Type B pancreatic cell (in vitro differentiated cells): ENCODE measurements at regions not wholly inside any gene's neighbourhood (a gene's known extent, or its start where the extent isn't known, plus 50 kb on each side); places are given as distances from the start of the nearest gene placed in this dataset.

Experiments used
- DNase-seq: peaks from one replicate; pipeline ENCODE4 v3.0.0; 2021; ENCODE audit warnings: mixed read lengths; ENCODE audit not compliant: unreplicated experiment; ENCODE audit errors: extremely low spot score
- H3K27ac Mint-ChIP-seq: 2 replicates; pipeline ENCODE4 v1.8.0; 2021; ENCODE audit warnings: mild to moderate bottlenecking, mixed read lengths
- H3K27me3 Mint-ChIP-seq: 2 replicates; pipeline ENCODE4 v1.8.0; 2021; ENCODE audit warnings: mixed read lengths
- H3K36me3 Mint-ChIP-seq: 2 replicates; pipeline ENCODE4 v1.8.0; 2021; ENCODE audit warnings: mixed read lengths
- H3K4me1 Mint-ChIP-seq: one replicate; pipeline ENCODE4 v1.8.0; 2021; ENCODE audit warnings: mixed read lengths; ENCODE audit not compliant: unreplicated experiment
- H3K4me3 Mint-ChIP-seq: 2 replicates; pipeline ENCODE4 v1.8.0; 2021; ENCODE audit warnings: mild to moderate bottlenecking, mixed read lengths
- H3K9me3 Mint-ChIP-seq: 2 replicates; pipeline ENCODE4 v1.8.0; 2021; ENCODE audit warnings: mixed read lengths
- CTCF ChIP-seq: fragments of 200-600 bp; sonication (generic); conservative IDR thresholded peaks from 2 replicates; pipeline ENCODE4 v1.5.0; 2021; ENCODE audit warnings: antibody characterized with exemption, mild to moderate bottlenecking

- no peak for TF ChIP-seq CTCF
- Mint-ChIP-seq H3K27me3 (peaks cover 4% of the 10 kb centered on the region), H3K4me3 (no peak overlapping the region), H3K36me3 (peaks cover 14% of the 10 kb centered on the region), H3K4me1 (no peaks in the 10 kb centered on the region), H3K27ac (no peak overlapping the region), H3K9me3 (peaks cover 13% of the 10 kb centered on the region)
- no peak for DNase-seq
These were observed 172.4 kb upstream of the SOX5 start for GRCh38 chr12:24121911-24122310.

- Mint-ChIP-seq H3K9me3 (no peaks in the 10 kb centered on the region), H3K27ac (no peak overlapping the region)
These were observed 169.2 kb upstream of the SOX5 start for GRCh38 chr12:24118668-24119067.

GRCh38 chr12:24116548-24116947 lies 167.1 kb upstream of the SOX5 start:
- no peak for DNase-seq
- Mint-ChIP-seq H3K36me3 (peaks cover 5% of the 10 kb centered on the region), H3K27ac (no peak overlapping the region), H3K9me3 (no peaks in the 10 kb centered on the region), H3K27me3 (no peaks in the 10 kb centered on the region), H3K4me1 (no peaks in the 10 kb centered on the region), H3K4me3 (no peak overlapping the region)
- no peak for TF ChIP-seq CTCF

More at GRCh38 chr12:24118668-24119067, 169.2 kb upstream of the SOX5 start:
- Mint-ChIP-seq H3K36me3 (peaks cover 5% of the 10 kb centered on the region), H3K4me3 (no peak overlapping the region), H3K4me1 (no peaks in the 10 kb centered on the region), H3K27me3 (no peaks in the 10 kb centered on the region)
- no peak for DNase-seq
- TF ChIP-seq CTCF, result no peak

GRCh38 chr12:24113701-24114100 lies 164.2 kb upstream of the SOX5 start:
- Mint-ChIP-seq H3K27me3 (peaks cover 6% of the 10 kb centered on the region), H3K4me1 (no peaks in the 10 kb centered on the region), H3K4me3 (no peak overlapping the region), H3K9me3 (no peaks in the 10 kb centered on the region), H3K36me3 (no peaks in the 10 kb centered on the region), H3K27ac (no peak overlapping the region)
- no peak for DNase-seq
- no peak for TF ChIP-seq CTCF

DNA sequence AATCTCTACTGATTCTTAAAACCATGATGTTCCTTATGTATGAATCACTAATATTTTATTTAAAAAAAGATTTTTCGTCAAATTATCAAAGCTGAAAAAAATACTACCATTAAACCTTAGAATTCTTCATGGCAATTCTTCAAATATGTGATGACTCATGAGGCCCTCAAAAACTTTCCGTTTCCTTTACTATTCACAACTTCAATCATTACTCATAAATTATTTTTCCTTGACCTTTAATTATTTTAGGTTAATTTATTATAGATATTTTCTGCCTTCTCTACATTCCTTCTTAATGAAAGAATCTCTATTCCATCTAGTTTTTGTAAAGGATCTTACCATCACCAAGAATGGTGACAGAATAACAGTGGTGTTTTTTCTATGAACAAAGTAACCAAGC lies 162.1 kb upstream of the SOX5 start:
- Mint-ChIP-seq H3K4me3 (no peak overlapping the region), H3K4me1 (no peaks in the 10 kb centered on the region), H3K27ac (no peak overlapping the region), H3K27me3 (peaks cover 11% of the 10 kb centered on the region), H3K36me3 (no peaks in the 10 kb centered on the region), H3K9me3 (no peaks in the 10 kb centered on the region)
- no peak for DNase-seq
- no peak for TF ChIP-seq CTCF

DNA sequence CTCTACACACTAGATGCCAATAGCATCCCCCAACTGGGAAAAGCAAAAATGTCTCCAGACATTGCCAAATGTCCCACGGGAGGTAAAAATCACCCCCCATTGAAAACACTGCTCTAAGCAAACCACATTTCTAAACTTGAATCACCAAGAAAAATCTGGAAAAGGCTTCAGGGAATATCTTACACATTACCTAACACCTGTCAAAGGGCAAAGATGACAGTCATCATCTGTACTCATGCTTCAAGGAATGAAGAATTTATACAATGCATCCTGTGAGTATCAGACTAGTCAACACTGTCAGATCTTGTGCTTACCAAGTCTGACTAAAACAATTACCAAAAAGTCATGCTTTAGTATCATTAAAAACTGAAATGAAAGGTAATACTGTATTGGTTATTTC lies 161.6 kb upstream of the SOX5 start:
- Mint-ChIP-seq H3K36me3 (no peaks in the 10 kb centered on the region), H3K27me3 (peaks cover 11% of the 10 kb centered on the region), H3K27ac (no peak overlapping the region), H3K4me3 (no peak overlapping the region), H3K4me1 (no peaks in the 10 kb centered on the region), H3K9me3 (no peaks in the 10 kb centered on the region)
- no peak for TF ChIP-seq CTCF
- DNase-seq, result no peak
